ENCODE measurements at regions not wholly inside any gene's neighbourhood (a gene's known extent, or its start where the extent isn't known, plus 50 kb on each side); places are given as distances from the start of the nearest gene placed in this dataset.

DNA sequence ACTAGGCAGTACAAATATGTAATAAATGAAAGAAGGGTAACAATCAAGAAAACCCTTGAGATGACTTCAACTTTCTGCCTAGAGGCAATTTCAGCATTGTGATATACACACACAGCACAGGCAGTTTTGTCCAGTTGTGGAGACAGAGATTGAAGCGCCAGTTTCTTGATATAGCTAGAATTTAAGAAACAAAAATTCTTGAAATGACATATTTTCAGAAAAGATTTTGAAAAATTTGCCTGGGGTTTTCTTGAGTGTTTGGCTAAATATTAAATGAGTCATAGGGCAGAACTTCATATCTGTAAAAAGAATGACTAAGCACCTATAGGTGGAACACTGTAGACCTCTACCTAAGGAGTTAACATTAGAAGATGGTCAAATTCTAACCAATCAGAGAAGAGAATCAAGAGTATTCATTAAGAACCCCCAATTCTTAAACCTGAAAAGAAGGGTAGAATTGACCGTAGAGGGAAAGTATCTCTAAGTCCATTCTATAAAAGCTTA, 1266.8 kb upstream of the TMEFF2 start:
- Histone ChIP-seq H3K9me3 (replicated peaks; ENCODE audit: insufficient read depth, low read length) (0 out of 2 replicates have a peak, but pooled peaks cover 3% of the 10 kb centered on the region), H3K4me3 (ENCODE audit: low read length) (no peak overlapping the region), H3K4me1 (ENCODE audit: low read length) (no peaks in the 10 kb centered on the region), H4K20me1 (ENCODE audit: insufficient read depth, low read length) (no peaks in the 10 kb centered on the region), H3K36me3 (replicated peaks; ENCODE audit: insufficient read depth, low read length) (no peaks in the 10 kb centered on the region), H3K4me2 (ENCODE audit: low read depth, low read length) (no peak overlapping the region), H3K9ac (ENCODE audit: low read length) (no peak overlapping the region), H2AFZ (ENCODE audit: low read length) (no peak overlapping the region), H3K9me2 (replicated peaks; ENCODE audit: insufficient read depth, low read length) (no peaks in the 10 kb centered on the region), H3K27me3 (replicated peaks; ENCODE audit: insufficient read depth, low read length) (no peaks in the 10 kb centered on the region), H3K27ac (ENCODE audit: low read length) (no peak overlapping the region), H3F3A (ENCODE audit: insufficient read depth, low read length) (no peaks in the 10 kb centered on the region), H3K79me2 (ENCODE audit: low read length) (no peaks in the 10 kb centered on the region)
- no peak for DNase-seq
- TF ChIP-seq, protein P1, sequence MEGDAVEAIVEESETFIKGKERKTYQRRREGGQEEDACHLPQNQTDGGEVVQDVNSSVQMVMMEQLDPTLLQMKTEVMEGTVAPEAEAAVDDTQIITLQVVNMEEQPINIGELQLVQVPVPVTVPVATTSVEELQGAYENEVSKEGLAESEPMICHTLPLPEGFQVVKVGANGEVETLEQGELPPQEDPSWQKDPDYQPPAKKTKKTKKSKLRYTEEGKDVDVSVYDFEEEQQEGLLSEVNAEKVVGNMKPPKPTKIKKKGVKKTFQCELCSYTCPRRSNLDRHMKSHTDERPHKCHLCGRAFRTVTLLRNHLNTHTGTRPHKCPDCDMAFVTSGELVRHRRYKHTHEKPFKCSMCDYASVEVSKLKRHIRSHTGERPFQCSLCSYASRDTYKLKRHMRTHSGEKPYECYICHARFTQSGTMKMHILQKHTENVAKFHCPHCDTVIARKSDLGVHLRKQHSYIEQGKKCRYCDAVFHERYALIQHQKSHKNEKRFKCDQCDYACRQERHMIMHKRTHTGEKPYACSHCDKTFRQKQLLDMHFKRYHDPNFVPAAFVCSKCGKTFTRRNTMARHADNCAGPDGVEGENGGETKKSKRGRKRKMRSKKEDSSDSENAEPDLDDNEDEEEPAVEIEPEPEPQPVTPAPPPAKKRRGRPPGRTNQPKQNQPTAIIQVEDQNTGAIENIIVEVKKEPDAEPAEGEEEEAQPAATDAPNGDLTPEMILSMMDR (IDR thresholded peaks at IDR 0.05; ENCODE audit: low read length) = no peak
- TF ChIP-seq EZH2 (optimal IDR thresholded peaks at IDR 0.05; ENCODE audit: low read depth, low read length) (no peak), EZH2phosphoT487 (IDR thresholded peaks at IDR 0.05; ENCODE audit: low read length) (no peak)

DNA sequence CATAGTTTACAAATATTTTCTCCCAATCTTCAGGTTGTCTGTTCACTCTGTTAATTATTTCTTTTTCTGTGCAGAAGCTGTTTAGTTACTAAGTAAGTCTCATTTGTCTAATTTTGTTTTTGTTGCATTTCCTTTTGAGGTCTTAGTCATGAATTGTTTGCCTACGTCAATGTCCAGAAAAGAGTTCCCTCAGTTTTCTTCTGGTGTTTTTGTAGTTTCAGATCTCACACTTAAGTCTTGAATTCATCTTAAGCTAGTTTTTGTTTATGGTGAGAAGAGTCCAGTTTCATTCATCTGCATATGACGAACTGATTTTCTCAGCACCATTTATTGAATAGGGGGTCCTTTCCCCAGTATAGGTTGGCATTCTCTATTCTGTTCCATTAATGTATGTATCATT, 1252.2 kb upstream of the TMEFF2 start:
- H3K4me1 ChIP-seq (ENCODE audit: low read length) = no peaks in the 10 kb centered on the region
- 0 out of 2 replicates have a peak, but pooled peaks cover 2% of the 10 kb centered on the region for H4K20me1 ChIP-seq (ENCODE audit: insufficient read depth, low read length)
- no peak overlapping the region for H3K9ac ChIP-seq (ENCODE audit: low read length)
- H3K4me2 ChIP-seq (ENCODE audit: low read depth, low read length) = no peak overlapping the region
- H3F3A ChIP-seq (ENCODE audit: insufficient read depth, low read length) = no peaks in the 10 kb centered on the region
- no peaks in the 10 kb centered on the region for H3K9me3 ChIP-seq (replicated peaks; ENCODE audit: insufficient read depth, low read length)
- H3K4me3 ChIP-seq (ENCODE audit: low read length) = no peak overlapping the region
- no peaks in the 10 kb centered on the region for H3K36me3 ChIP-seq (replicated peaks; ENCODE audit: insufficient read depth, low read length)
- H3K27ac ChIP-seq (ENCODE audit: low read length) = no peak overlapping the region
- no peaks in the 10 kb centered on the region for H3K79me2 ChIP-seq (ENCODE audit: low read length)
- no peaks in the 10 kb centered on the region for H3K9me2 ChIP-seq (replicated peaks; ENCODE audit: insufficient read depth, low read length)
- TF ChIP-seq EZH2 (optimal IDR thresholded peaks at IDR 0.05; ENCODE audit: low read depth, low read length) (no peak), EZH2phosphoT487 (IDR thresholded peaks at IDR 0.05; ENCODE audit: low read length) (no peak)
- TF ChIP-seq, protein P1 (IDR thresholded peaks at IDR 0.05; ENCODE audit: low read length) = no peak
- no peaks in the 10 kb centered on the region for H3K27me3 ChIP-seq (replicated peaks; ENCODE audit: insufficient read depth, low read length)
- DNase-seq = no peak
- no peak overlapping the region for H2AFZ ChIP-seq (ENCODE audit: low read length)

DNA sequence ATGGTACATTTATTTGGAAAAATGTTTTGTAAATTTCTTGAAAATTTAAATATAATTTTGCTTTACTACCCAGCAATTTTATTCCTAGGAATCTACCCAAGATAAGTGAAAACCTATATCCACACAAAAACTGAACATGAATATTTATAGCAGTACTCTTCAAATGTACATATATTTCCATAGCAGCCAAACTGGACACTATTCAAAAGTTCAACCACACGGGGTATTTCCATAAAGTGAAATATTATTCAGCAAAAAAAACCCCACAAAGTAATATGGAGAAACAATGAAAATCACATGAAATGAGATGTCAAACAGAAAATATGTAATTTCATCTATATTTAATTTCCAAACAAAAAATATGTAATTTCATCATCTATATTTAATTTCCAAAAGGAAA, 1247.6 kb upstream of the TMEFF2 start:
- Histone ChIP-seq H3K4me2 (ENCODE audit: low read depth, low read length) (no peak overlapping the region), H3K9ac (ENCODE audit: low read length) (no peak overlapping the region), H3K9me3 (replicated peaks; ENCODE audit: insufficient read depth, low read length) (no peaks in the 10 kb centered on the region), H3K4me1 (ENCODE audit: low read length) (no peaks in the 10 kb centered on the region), H3K27ac (ENCODE audit: low read length) (no peak overlapping the region), H3K9me2 (replicated peaks; ENCODE audit: insufficient read depth, low read length) (no peaks in the 10 kb centered on the region), H3K4me3 (ENCODE audit: low read length) (no peak overlapping the region), H4K20me1 (ENCODE audit: insufficient read depth, low read length) (0 out of 2 replicates have a peak, but pooled peaks cover 2% of the 10 kb centered on the region), H3K27me3 (replicated peaks; ENCODE audit: insufficient read depth, low read length) (no peaks in the 10 kb centered on the region), H3K36me3 (replicated peaks; ENCODE audit: insufficient read depth, low read length) (no peaks in the 10 kb centered on the region), H3K79me2 (ENCODE audit: low read length) (no peaks in the 10 kb centered on the region), H3F3A (ENCODE audit: insufficient read depth, low read length) (no peaks in the 10 kb centered on the region), H2AFZ (ENCODE audit: low read length) (no peak overlapping the region)
- TF ChIP-seq EZH2 (optimal IDR thresholded peaks at IDR 0.05; ENCODE audit: low read depth, low read length) = no peak
- TF ChIP-seq EZH2phosphoT487 (IDR thresholded peaks at IDR 0.05; ENCODE audit: low read length) = no peak
- TF ChIP-seq, protein P1 (IDR thresholded peaks at IDR 0.05; ENCODE audit: low read length) = no peak
- DNase-seq = no peak
